HG02943 (cell line): ENCODE measurements at regions not wholly inside any gene's neighbourhood (a gene's known extent, or its start where the extent isn't known, plus 50 kb on each side); places are given as distances from the start of the nearest gene placed in this dataset.

ENCODE experiments used
- ATAC-seq: cut with Tn5 transposase; IDR thresholded peaks from one replicate; pipeline ENCODE4 v1.9.1; 2021; ENCODE audit warnings: mild to moderate bottlenecking, low read depth, moderate library complexity; ENCODE audit not compliant: unreplicated experiment

- ATAC-seq = no peak
Measured at GRCh38 chr5:174306345-174307030, 261.0 kb downstream of the NSG2 start.

- no peak for ATAC-seq
Measured at GRCh38 chr5:174307031-174307408, 261.5 kb downstream of the NSG2 start.

GRCh38 chr5:174307656-174308271, 262.3 kb downstream of the NSG2 start:
- ATAC-seq = no peak

GRCh38 chr5:174309131-174309795, 263.8 kb downstream of the NSG2 start:
- ATAC-seq = no peak

GRCh38 chr5:174310243-174310642, 264.7 kb downstream of the NSG2 start:
- no peak for ATAC-seq

- no peak for ATAC-seq
Measured at GRCh38 chr5:174310706-174311105, 265.2 kb downstream of the NSG2 start.

- no peak for ATAC-seq
Measured at GRCh38 chr5:174311121-174311520, 265.6 kb downstream of the NSG2 start.

GRCh38 chr5:174311531-174312269, 266.2 kb downstream of the NSG2 start:
- no peak for ATAC-seq

GRCh38 chr5:174312270-174312617, 266.7 kb downstream of the NSG2 start:
- no peak for ATAC-seq

GRCh38 chr5:174312641-174313040, 267.1 kb downstream of the NSG2 start:
- no peak for ATAC-seq

- ATAC-seq = no peak
Measured at GRCh38 chr5:174313615-174314014, 268.1 kb downstream of the NSG2 start.

- no peak for ATAC-seq
Measured at GRCh38 chr5:174314261-174314660, 268.8 kb downstream of the NSG2 start.

GRCh38 chr5:174315471-174315870, 270.0 kb downstream of the NSG2 start:
- no peak for ATAC-seq

GRCh38 chr5:174315871-174316270, 270.4 kb downstream of the NSG2 start:
- ATAC-seq = no peak

- no peak for ATAC-seq
Measured at GRCh38 chr5:174316326-174316725, 270.8 kb downstream of the NSG2 start.

GRCh38 chr5:174317256-174317894, 271.9 kb downstream of the NSG2 start:
- no peak for ATAC-seq

GRCh38 chr5:174318578-174318977, 273.1 kb downstream of the NSG2 start:
- ATAC-seq = no peak

GRCh38 chr5:174319551-174319950, 274.0 kb downstream of the NSG2 start:
- ATAC-seq = no peak

GRCh38 chr5:174320051-174320450, 274.5 kb downstream of the NSG2 start:
- no peak for ATAC-seq

GRCh38 chr5:174323878-174324281, 278.4 kb downstream of the NSG2 start:
- ATAC-seq = no peak

- no peak for ATAC-seq
Measured at GRCh38 chr5:174324680-174325079, 279.2 kb downstream of the NSG2 start.
